Esophagus squamous epithelium (tissue), 4 donors: ENCODE measurements at regions not wholly inside any gene's neighbourhood (a gene's known extent, or its start where the extent isn't known, plus 50 kb on each side); places are given as distances from the start of the nearest gene placed in this dataset.

ENCODE experiments used
- CTCF ChIP-seq, 6 experiments: fragments of 450-650 bp in 4 of 6; fragments of 200-600 bp in 2 of 6; sonication (generic) in 2 of 6; IDR thresholded peaks; one replicate each; pipeline ENCODE4 v1.5.1; 2016 to 2019; ENCODE audit warnings: antibody characterized with exemption in 6 of 6, mild to moderate bottlenecking in 4 of 6, moderate library complexity in 4 of 6
- POLR2A ChIP-seq, 4 donors: fragments of 450-650 bp; IDR thresholded peaks; one replicate each; pipeline ENCODE4 v1.6.1; 2017; ENCODE audit warnings: antibody characterized with exemption in 4 of 4, mild to moderate bottlenecking in 4 of 4, moderate library complexity in 3 of 4

GRCh38 chr11:12318791-12319438 is 58.5 kb upstream of the PARVA start:
- TF ChIP-seq CTCF (IDR thresholded peaks at IDR 0.05) (no peak), POLR2A (IDR thresholded peaks at IDR 0.05) (no peak)
